Osteoblast (primary cell): ENCODE measurements at regions not wholly inside any gene's neighbourhood (a gene's known extent, or its start where the extent isn't known, plus 50 kb on each side); places are given as distances from the start of the nearest gene placed in this dataset.

ENCODE experiments used
- DNase-seq: peaks from one replicate; pipeline ENCODE4 v3.0.0; 2011; ENCODE audit warnings: low spot score, mixed read lengths; ENCODE audit not compliant: insufficient read length; ENCODE audit errors: missing footprints
- H2AFZ ChIP-seq: 2 replicates; pipeline ENCODE4 v1.6.0; 2011; ENCODE audit warnings: mild to moderate bottlenecking, low read length
- H3K27ac ChIP-seq: 2 replicates; pipeline ENCODE4 v1.5.1; 2011; ENCODE audit warnings: mild to moderate bottlenecking, low read depth, low read length, moderate library complexity
- H3K27me3 ChIP-seq: 2 replicates; pipeline ENCODE4 v1.6.0; 2012; ENCODE audit warnings: mild to moderate bottlenecking, control low read depth, inconsistent platforms, low read length, moderate library complexity; ENCODE audit not compliant: insufficient read depth
- H3K36me3 ChIP-seq: 2 replicates; pipeline ENCODE4 v1.5.1; 2011; ENCODE audit warnings: mild to moderate bottlenecking, low read length, control low read depth, moderate library complexity; ENCODE audit not compliant: insufficient read depth
- H3K4me1 ChIP-seq: 2 replicates; pipeline ENCODE4 v1.5.1; 2011; ENCODE audit warnings: mild to moderate bottlenecking, low read length, control low read depth, moderate library complexity; ENCODE audit not compliant: insufficient read depth
- H3K4me2 ChIP-seq: 2 replicates; pipeline ENCODE4 v1.6.0; 2011; ENCODE audit warnings: mild to moderate bottlenecking, low read length; ENCODE audit not compliant: insufficient read depth
- H3K4me3 ChIP-seq: fragments of 200-600 bp; sonication (generic); 3 replicates; pipeline ENCODE4 v1.5.1; 2012; ENCODE audit warnings: mild to moderate bottlenecking, low read length, inconsistent platforms; ENCODE audit not compliant: insufficient read depth
- H3K79me2 ChIP-seq: 2 replicates; pipeline ENCODE4 v1.6.0; 2012; ENCODE audit warnings: mild to moderate bottlenecking, low read length, control low read depth, inconsistent platforms; ENCODE audit not compliant: insufficient read depth
- H3K9me3 ChIP-seq: 2 replicates; pipeline ENCODE4 v1.5.1; 2011; ENCODE audit warnings: low read depth, low read length, control low read depth
- H4K20me1 ChIP-seq: 2 replicates; pipeline ENCODE4 v1.6.0; 2012; ENCODE audit warnings: mild to moderate bottlenecking, low read length, control low read depth; ENCODE audit not compliant: insufficient read depth
- TF ChIP-seq, protein P1 (sequence below): IDR thresholded peaks from 2 replicates; pipeline ENCODE4 v1.5.1; 2011; ENCODE audit warnings: mild to moderate bottlenecking, low read depth, low read length, moderate library complexity; ENCODE audit errors: extremely low read depth

DNA sequence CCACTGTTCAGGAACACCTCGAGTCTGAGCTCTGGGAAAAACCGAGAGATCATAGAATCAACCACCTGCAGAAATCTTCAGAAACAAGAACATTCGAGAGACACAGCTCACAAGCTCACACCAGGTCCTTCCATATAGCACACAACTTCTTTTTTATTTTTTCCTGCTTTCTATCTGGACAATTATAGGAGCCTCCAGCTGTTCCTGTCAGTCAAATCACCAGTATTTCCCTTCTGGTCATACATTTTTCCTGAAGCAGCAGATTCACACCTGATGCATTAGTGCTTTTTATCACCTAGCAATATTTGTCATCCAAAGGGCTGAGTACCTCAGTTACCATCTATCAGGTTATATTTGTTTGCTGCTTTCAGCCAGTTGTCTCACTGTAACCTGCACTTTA lies 323.5 kb downstream of the FOXO1 start:
- Histone ChIP-seq H4K20me1 (no peaks in the 10 kb centered on the region), H3K4me2 (no peak overlapping the region)

DNA sequence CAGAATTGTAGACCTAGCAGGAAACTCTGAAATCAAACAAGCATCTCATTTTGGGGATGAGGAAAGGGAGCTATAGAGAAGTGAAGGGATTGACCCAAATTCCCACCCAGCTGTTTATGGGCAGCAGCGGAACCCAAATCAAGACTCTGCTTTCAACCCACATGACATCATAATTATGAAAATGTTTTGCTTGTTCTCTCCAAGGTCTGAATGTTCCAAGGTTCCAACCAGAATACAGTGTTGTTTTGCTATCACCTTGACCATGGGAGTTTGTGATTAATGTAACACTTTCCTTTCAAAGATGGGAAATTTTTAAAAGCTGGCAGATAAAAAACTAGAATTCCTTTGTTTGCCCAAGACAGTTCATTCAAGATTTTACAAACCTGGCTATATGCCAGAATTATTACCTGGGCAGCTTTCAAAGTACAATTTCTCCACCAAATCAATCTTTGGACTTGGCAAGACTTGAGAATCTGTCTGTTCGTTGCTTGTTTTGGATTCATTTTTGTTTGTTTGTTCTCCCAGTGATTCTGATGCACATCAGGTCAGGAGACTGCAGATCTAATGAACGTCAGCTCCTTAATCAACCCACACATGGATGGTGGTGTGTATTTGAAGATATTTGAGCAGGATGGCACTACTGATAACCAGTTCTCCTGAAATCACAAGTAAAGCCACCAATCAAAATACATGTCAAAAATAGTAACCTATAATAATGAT lies 322.7 kb downstream of the FOXO1 start:
- no peak for DNase-seq
- H2AFZ ChIP-seq: no peak overlapping the region
- no peaks in the 10 kb centered on the region for H3K36me3 ChIP-seq
- no peaks in the 10 kb centered on the region for H3K9me3 ChIP-seq
- no peak overlapping the region for H3K4me3 ChIP-seq
- H3K4me1 ChIP-seq: no peaks in the 10 kb centered on the region
- H3K27ac ChIP-seq: no peak overlapping the region
- H3K4me2 ChIP-seq: no peak overlapping the region
- TF ChIP-seq, protein P1, sequence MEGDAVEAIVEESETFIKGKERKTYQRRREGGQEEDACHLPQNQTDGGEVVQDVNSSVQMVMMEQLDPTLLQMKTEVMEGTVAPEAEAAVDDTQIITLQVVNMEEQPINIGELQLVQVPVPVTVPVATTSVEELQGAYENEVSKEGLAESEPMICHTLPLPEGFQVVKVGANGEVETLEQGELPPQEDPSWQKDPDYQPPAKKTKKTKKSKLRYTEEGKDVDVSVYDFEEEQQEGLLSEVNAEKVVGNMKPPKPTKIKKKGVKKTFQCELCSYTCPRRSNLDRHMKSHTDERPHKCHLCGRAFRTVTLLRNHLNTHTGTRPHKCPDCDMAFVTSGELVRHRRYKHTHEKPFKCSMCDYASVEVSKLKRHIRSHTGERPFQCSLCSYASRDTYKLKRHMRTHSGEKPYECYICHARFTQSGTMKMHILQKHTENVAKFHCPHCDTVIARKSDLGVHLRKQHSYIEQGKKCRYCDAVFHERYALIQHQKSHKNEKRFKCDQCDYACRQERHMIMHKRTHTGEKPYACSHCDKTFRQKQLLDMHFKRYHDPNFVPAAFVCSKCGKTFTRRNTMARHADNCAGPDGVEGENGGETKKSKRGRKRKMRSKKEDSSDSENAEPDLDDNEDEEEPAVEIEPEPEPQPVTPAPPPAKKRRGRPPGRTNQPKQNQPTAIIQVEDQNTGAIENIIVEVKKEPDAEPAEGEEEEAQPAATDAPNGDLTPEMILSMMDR: no peak
- H4K20me1 ChIP-seq: no peaks in the 10 kb centered on the region
- H3K27me3 ChIP-seq: no peaks in the 10 kb centered on the region
- no peaks in the 10 kb centered on the region for H3K79me2 ChIP-seq

More for the DNA sequence above, 323.5 kb downstream of the FOXO1 start:
- H2AFZ ChIP-seq: no peak overlapping the region
- H3K4me3 ChIP-seq: no peak overlapping the region
- no peaks in the 10 kb centered on the region for H3K36me3 ChIP-seq
- no peaks in the 10 kb centered on the region for H3K79me2 ChIP-seq
- H3K27ac ChIP-seq: no peak overlapping the region
- TF ChIP-seq, protein P1: no peak
- DNase-seq: no peak
- H3K27me3 ChIP-seq: no peaks in the 10 kb centered on the region
- no peaks in the 10 kb centered on the region for H3K9me3 ChIP-seq
- no peaks in the 10 kb centered on the region for H3K4me1 ChIP-seq

DNA sequence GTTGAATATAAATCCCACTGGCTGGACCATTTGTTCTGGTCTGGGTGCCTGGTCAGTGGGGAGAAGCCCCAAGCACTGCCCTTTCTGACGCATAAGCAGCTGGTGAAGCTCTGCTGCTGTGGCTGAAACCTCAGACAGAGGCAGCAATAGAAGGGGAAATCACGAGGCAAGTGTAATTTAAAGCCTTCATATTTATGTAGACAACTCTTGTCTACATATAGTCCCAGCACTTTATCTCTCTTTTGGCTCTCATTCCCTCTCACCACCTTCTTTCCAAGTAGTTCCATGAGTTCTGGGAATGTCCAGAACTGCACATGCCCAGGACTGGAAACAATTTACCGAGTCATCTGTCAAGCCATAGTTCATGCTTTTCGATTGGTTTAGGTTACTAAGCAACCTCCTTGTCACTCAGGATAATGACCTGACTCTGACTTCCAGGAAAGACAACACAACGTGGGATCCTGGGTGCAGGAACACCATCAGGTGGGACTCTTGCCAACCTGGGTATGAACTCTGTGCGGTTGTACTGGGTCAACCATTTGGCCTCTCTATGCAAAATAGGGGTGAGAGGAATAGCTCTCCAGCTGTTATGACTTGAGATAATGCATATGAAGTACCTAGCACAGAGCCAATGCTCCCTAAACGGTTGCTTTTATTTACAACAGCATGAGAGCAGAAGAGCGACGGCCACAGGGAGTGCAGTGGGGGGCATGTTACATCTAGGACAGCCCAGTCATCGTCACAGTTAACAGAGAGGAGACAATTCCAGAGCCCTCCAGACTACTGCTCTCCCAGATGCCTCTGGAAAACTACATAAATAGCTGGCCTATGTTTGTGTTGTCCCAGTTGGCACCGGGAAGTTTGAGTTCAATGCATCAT lies 321.9 kb downstream of the FOXO1 start:
- no peaks in the 10 kb centered on the region for H3K9me3 ChIP-seq
- H3K27me3 ChIP-seq: no peaks in the 10 kb centered on the region
- DNase-seq: no peak
- no peaks in the 10 kb centered on the region for H3K4me1 ChIP-seq
- no peak overlapping the region for H3K27ac ChIP-seq
- H2AFZ ChIP-seq: no peak overlapping the region
- H3K79me2 ChIP-seq: no peaks in the 10 kb centered on the region
- H4K20me1 ChIP-seq: no peaks in the 10 kb centered on the region
- H3K4me2 ChIP-seq: no peak overlapping the region
- no peaks in the 10 kb centered on the region for H3K36me3 ChIP-seq
- H3K4me3 ChIP-seq: no peak overlapping the region
- TF ChIP-seq, protein P1: no peak

DNA sequence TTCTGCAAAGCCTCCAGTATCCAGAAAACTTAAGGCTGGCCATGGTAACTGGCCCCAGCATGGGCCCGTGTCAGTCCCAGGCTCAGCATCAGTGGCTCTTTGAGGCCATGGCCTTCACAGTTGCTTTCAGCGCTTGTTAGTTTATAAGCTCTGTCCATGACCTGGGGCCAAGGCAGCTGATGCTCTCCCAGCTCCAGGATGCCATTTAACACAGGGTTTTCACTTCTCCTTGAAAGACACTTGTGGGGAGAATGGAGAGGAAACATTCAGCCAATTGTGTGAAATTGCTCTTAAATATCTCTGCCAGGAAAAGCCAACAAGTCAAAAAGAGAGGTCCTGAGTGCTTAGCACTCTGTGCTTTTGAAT lies 321.3 kb downstream of the FOXO1 start:
- no peaks in the 10 kb centered on the region for H4K20me1 ChIP-seq
- no peak for DNase-seq
- no peaks in the 10 kb centered on the region for H3K4me1 ChIP-seq
- H3K4me3 ChIP-seq: no peak overlapping the region
- TF ChIP-seq, protein P1: no peak
- H3K27me3 ChIP-seq: no peaks in the 10 kb centered on the region
- H3K36me3 ChIP-seq: no peaks in the 10 kb centered on the region
- no peaks in the 10 kb centered on the region for H3K79me2 ChIP-seq
- no peaks in the 10 kb centered on the region for H3K9me3 ChIP-seq
- no peak overlapping the region for H3K27ac ChIP-seq
- H3K4me2 ChIP-seq: no peak overlapping the region
- H2AFZ ChIP-seq: no peak overlapping the region
